Stimulated activated naive CD8-positive, alpha-beta T cell treated with anti-CD3 and anti-CD28 coated beads, Interleukin-15, amount 100 ng/mL, for 72 hours (primary cell): ENCODE measurements at regions not wholly inside any gene's neighbourhood (a gene's known extent, or its start where the extent isn't known, plus 50 kb on each side); places are given as distances from the start of the nearest gene placed in this dataset.
"Not testable (repeated sequence)": the region's sequence is repeated elsewhere in the genome, so short reads cannot be mapped to it uniquely, and the experiment has no call there.

Experiments
- ATAC-seq: fragments of 150-1000 bp; cut with Tn5 transposase; 2 replicates; pipeline ENCODE4 v1.10.0; 2021; ENCODE audit warnings: mild to moderate bottlenecking, moderate library complexity
- DNase-seq, 2 donors: peaks; one replicate each; pipeline ENCODE4 v3.0.0; 2021 to 2022
- H3K27ac Mint-ChIP-seq, 2 donors: one replicate each; pipeline ENCODE4 v1.8.0; 2022; ENCODE audit warnings: mild to moderate bottlenecking in 2 of 2, mixed read lengths in 2 of 2, moderate library complexity in 2 of 2
- H3K27me3 Mint-ChIP-seq: one replicate; pipeline ENCODE4 v1.8.0; 2022; ENCODE audit warnings: mixed read lengths
- H3K4me1 Mint-ChIP-seq: one replicate; pipeline ENCODE4 v1.8.0; 2022; ENCODE audit warnings: mild to moderate bottlenecking, mixed read lengths
- H3K4me3 Mint-ChIP-seq, 2 donors: one replicate each; pipeline ENCODE4 v1.8.0; 2022; ENCODE audit warnings: mild to moderate bottlenecking in 2 of 2, mixed read lengths in 2 of 2, moderate library complexity in 1 of 2
- H3K9me3 Mint-ChIP-seq, 2 donors: one replicate each; pipeline ENCODE4 v1.8.0; 2022; ENCODE audit warnings: mixed read lengths in 2 of 2

DNA sequence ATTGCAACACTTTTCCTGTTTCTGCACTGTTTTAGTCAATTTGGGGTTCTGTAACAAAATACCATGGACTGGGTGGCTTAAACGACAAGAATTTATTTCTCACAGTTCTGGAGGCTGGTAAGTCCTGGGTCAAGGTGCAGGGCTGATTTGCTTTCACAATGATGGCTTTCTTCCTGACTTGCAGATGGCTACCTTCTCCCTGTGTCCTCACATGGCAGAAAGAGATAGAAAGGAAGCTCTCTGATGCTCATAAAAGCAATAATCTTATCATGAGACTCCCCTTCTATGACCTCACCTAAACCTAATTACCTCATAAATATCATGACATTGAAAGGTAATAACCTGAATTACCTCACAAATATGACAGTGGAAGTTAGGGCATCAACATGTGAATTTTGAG, 511.5 kb upstream of the CITED2 start:
- no peak overlapping the region for H3K4me3 Mint-ChIP-seq
- H3K4me1 Mint-ChIP-seq: no peaks in the 10 kb centered on the region
- no peaks in the 10 kb centered on the region for H3K9me3 Mint-ChIP-seq
- no peak for DNase-seq
- no peak for ATAC-seq
- H3K27ac Mint-ChIP-seq: no peak overlapping the region
- H3K27me3 Mint-ChIP-seq: no peaks in the 10 kb centered on the region

DNA sequence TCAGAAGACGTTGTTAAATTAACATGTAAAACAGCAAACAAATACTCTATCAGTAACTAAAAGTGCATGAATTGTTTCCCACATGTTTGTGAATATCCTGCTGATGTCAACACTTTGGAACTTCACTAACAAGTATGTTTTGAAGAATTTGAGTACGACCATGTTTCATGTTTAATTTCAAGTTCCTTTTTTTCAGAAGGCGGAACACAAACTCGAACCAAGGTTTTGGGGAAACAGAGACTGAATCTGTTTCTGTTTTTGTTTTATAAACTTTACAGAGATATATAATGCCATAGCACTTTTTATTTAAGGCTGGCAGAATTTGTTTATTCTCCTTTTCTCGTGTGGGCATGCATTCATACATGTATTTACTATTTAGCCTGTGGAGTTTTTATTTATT, 509.3 kb upstream of the CITED2 start:
- DNase-seq (no peak), ATAC-seq (no peak)
- Mint-ChIP-seq H3K27me3 (no peaks in the 10 kb centered on the region), H3K4me1 (no peaks in the 10 kb centered on the region), H3K27ac (peak overlapping the region in 1 of 2 donors; percentile 40), H3K4me3 (no peak overlapping the region), H3K9me3 (no peaks in the 10 kb centered on the region)

DNA sequence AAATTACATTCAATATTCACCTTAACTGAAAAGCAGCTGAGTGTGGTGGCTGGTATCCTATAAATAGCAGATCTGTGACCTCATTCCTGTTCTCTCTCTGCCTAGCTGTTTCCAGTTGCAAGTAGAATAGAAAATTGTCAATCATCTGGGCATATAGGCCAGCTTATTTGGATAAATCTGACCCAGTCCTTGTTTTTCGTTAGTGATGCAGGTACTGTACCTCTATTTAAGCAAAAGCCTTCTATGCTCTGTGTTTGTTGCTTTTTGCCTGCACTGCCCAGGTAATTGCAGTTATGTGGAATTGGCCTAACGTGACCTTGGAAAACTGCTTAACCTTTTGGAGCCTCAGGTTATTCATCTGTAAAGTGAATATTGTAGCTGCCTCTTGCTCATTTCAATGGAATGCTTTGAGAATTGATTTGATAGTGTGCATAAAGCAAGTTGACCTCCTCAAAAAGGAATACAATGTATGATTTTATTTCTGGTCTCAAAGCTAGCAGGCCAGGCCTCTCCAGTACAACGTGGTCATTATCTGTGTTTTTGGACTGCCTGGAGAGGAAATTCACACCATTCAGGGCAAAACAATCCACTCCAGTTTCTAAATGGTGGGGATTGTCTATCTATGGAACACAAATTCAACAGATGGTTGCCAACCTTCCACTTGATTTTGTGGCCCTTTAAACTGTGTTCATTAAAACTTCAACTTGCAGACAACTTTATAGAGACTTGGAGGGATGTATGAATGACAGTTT, 508.7 kb upstream of the CITED2 start:
- Mint-ChIP-seq H3K27ac (no peak overlapping the region), H3K4me3 (no peak overlapping the region)
- ATAC-seq: no peak

DNA sequence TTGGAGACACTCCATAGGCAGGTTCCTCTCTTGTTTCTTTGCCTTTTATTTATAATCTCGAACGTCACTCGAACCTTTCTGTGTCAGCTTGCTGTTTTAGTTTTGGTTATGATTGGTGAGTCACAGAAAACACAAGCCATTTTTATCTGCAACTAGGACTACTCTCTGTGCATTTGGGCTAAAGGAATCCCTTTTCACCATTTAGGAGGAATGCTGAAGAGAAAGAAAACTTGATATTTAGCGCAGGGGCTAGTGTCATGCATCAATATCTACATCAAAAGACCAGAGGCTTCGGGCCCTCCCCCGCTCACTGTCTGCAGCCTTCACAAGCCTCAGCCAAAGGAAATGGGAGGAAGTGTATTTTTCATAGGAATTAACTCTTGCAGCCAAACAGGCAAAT, 507.8 kb upstream of the CITED2 start:
- no peaks in the 10 kb centered on the region for H3K9me3 Mint-ChIP-seq
- H3K27me3 Mint-ChIP-seq: no peaks in the 10 kb centered on the region
- no peak overlapping the region for H3K27ac Mint-ChIP-seq
- no peaks in the 10 kb centered on the region for H3K4me1 Mint-ChIP-seq
- no peak overlapping the region for H3K4me3 Mint-ChIP-seq
- ATAC-seq (no peak), DNase-seq (no peak)

More for the DNA sequence above, 508.7 kb upstream of the CITED2 start:
- Mint-ChIP-seq H3K4me1 (no peaks in the 10 kb centered on the region), H3K9me3 (no peaks in the 10 kb centered on the region), H3K27me3 (no peaks in the 10 kb centered on the region)
- no peak for DNase-seq

DNA sequence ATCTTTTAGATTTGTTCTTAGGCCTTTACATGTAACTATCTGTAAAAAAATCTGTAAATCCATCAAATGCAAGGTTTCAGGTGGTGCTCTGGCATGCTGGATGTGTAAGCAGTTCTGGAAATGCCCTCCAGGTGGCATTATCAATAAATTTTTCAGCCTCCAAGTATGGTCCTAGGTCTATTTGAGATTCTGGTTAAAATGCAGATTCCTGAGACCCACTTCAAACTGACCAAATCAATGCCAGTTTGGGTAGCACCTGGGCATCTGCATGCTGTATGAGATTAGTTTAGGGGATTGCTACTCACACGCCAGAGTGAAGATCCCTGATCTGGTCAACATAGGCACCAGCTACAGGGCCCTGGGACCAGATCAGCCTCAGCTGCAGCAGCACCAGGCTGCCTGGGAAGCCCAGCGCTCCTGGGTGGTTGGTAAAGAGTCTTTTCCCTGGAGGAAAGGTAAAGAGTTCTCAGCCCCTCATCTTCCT, 507.3 kb upstream of the CITED2 start:
- no peaks in the 10 kb centered on the region for H3K4me1 Mint-ChIP-seq
- ATAC-seq: peak; percentile 67
- H3K9me3 Mint-ChIP-seq: no peaks in the 10 kb centered on the region
- peak; percentile 10 to 13 for DNase-seq
- no peak overlapping the region for H3K27ac Mint-ChIP-seq
- no peaks in the 10 kb centered on the region for H3K27me3 Mint-ChIP-seq
- no peak overlapping the region for H3K4me3 Mint-ChIP-seq

DNA sequence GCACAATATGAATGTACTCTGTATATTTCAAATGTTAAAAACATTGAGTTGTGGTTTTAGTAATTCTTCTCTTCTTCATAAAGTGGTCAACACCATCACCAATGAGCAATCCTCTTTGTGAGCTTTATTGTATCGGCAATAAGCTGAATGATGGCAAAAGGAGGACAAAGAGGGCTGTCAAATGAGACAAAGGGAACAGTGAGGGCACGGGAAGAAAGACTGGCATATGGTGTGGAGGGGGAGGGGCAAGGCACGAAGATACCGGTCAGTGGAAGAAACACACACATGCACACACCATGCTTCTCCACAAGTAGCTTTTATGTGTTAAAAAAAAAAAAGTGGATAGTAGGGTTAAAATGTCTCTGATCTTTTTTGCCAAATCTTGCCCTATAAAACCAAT, 506.8 kb upstream of the CITED2 start:
- no peak overlapping the region for H3K27ac Mint-ChIP-seq
- no peak for DNase-seq
- no peak for ATAC-seq
- no peaks in the 10 kb centered on the region for H3K27me3 Mint-ChIP-seq
- no peaks in the 10 kb centered on the region for H3K9me3 Mint-ChIP-seq
- no peak overlapping the region for H3K4me3 Mint-ChIP-seq
- H3K4me1 Mint-ChIP-seq: no peaks in the 10 kb centered on the region

DNA sequence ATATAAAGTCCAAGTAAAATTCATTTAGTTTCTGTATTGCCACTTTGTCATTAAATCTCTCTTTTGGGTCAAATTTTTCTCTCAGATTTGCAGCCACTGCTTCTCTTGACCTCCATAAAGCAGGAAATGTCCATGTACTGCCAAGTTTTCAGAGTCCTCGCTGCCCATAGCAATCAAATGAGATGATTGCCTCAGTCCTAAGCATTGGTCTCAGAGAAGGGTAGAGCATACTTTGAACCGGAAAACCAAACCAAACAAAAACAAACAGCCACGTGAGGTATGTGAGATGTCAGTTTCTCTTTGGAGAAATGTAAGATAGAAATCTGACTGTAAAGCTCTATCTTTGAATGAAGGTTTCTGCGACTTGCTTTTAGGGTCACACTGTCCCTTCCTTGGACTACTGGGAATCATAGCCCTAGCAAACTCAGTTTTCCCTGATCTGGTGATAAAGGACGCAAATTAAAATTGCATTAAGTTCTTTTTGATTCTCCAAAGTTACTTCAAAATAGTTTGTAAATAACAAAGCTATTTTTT, 505.4 kb upstream of the CITED2 start:
- Mint-ChIP-seq H3K4me3 (no peak overlapping the region), H3K9me3 (no peaks in the 10 kb centered on the region), H3K27me3 (no peaks in the 10 kb centered on the region), H3K27ac (no peak overlapping the region), H3K4me1 (no peaks in the 10 kb centered on the region)
- DNase-seq: no peak
- no peak for ATAC-seq

DNA sequence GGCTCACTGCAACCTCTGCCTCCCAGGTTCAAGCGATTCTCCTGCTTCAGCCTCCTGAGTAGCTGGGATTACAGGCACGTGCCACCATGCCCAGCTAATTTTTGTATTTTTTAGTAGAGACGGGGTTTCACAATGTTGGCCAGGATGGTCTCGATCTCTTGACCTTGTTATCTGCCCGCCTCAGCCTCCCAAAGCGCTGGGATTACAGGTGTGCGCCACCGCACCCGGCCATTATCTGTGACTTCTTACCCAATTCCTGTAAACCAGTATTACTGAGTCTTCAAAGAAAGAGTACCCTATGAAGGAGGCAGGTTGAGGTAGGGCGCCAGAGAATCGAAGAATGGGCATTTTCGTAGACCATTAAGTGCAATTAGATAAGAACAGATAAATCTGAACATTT, 504.8 kb upstream of the CITED2 start:
- not testable (repeated sequence) for H3K9me3 Mint-ChIP-seq, H3K4me1 Mint-ChIP-seq, DNase-seq, H3K4me3 Mint-ChIP-seq, H3K27me3 Mint-ChIP-seq, H3K27ac Mint-ChIP-seq, ATAC-seq

DNA sequence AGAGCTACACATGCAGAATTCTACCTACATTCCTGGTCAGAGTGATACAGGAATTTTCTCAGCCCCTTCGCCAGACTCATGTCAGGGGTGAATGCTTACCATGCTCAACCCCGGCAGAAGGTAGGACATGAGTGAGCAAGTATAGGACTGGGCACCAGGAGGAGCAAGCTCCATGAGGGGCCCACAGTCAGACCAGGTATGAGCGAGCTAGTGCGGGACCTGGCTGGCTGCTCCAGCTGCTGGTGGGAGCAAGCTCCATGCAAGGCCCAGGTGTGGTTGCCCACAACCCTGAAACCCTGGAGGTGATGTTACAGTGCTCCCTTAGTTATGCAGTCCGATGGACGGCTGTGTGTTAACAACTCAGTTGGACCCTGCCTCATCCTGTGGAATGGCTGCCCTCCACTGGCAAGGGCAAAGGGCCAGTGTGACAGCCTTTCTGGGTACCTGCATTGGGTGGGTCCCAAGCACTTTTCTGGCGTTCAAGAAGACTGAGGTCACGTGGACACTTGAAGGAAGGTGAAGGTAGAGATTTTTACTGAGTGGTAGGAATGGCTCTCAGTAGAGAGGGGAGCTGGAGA, 503.5 kb upstream of the CITED2 start:
- Mint-ChIP-seq H3K27ac (no peak overlapping the region), H3K9me3 (no peaks in the 10 kb centered on the region), H3K4me1 (no peaks in the 10 kb centered on the region), H3K27me3 (no peaks in the 10 kb centered on the region), H3K4me3 (no peak overlapping the region)
- DNase-seq: no peak
- ATAC-seq: peak; percentile 28

DNA sequence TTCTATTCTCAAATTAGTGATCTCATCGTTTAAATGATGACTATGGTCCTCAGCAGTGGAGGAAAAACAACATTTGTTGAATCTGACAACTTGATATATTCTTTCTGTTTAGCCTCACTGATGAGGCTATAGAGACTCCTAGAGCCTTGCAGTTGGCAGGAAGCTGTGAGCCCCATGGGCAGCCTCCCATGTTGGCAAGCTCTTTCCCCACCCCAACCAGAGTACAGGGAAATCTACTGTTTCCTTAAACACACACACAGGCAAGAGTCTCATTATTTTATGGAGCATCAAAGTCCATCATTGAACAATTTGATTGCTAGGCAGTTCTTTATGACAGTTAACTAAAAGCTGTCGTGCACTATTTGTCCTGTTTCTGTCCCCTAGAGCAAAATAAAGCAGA, 498.2 kb upstream of the CITED2 start:
- no peak for ATAC-seq
- Mint-ChIP-seq H3K4me1 (no peaks in the 10 kb centered on the region), H3K27me3 (peaks cover 9% of the 10 kb centered on the region), H3K9me3 (no peaks in the 10 kb centered on the region), H3K27ac (no peak overlapping the region), H3K4me3 (no peak overlapping the region)
- DNase-seq: no peak

DNA sequence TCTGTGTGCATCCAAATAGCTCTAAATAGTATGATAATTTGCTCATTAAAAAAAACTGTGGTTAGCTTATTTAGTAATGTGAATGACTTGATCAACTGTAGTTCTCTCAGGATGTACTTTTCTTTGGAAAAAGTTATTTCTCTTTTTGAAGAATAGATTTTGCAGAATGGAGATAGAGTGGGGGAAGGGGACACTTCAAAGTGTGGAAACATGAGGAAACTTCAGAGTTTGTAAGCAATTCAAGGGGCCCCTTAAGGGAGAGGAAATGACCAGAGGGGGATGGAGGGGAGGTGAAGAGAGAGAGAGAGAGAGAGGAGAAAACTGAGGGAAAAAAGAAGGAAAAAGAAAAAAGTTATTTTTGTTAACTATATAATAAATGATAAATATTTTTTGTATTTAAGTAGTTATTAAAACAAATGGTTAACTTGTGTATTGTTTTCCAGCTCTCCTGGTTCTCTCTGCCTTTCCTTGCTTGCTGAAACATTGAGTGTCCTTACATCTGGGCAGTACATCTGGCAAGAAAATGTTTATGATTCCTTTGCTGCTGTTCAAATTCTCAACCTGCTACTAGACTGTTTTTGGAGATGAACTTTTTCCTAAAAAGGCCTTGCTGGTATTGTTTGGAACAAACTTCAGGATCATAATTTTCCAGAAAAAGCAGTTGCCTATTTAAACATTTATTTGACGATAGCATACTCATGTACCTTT, 497.5 kb upstream of the CITED2 start:
- no peak overlapping the region for H3K4me3 Mint-ChIP-seq
- no peak overlapping the region for H3K27ac Mint-ChIP-seq
- no peaks in the 10 kb centered on the region for H3K9me3 Mint-ChIP-seq
- DNase-seq (no peak), ATAC-seq (no peak)
- no peaks in the 10 kb centered on the region for H3K4me1 Mint-ChIP-seq
- H3K27me3 Mint-ChIP-seq: peaks cover 9% of the 10 kb centered on the region

DNA sequence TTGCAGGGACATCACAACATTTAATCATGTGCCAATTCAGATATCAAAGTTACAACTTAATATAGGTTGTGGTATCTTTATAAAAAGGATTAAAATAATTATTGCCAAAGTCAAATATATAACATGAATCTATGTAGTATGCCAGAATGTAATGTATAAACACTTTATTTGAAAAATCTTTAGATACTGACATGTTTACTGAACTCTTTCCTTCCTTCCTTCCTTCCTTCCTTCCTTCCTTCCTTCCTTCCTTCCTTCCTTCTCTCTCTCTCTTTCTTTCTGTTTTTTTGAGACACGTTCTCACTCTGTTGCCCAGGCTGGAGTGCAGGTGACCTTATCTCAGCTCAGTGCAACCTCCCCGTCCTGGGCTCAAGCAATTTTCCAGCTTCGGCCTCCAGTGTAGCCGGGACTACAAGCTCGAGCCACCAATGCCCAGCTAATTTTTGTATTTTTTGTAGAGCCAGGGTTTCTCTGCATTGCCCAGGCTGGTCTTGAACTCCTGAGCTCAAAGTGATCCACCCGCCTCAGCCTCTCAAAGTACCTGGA, 496.8 kb upstream of the CITED2 start:
- H3K27ac Mint-ChIP-seq: peak overlapping the region in 1 of 2 donors; percentile 89
- H3K9me3 Mint-ChIP-seq: no peaks in the 10 kb centered on the region
- no peaks in the 10 kb centered on the region for H3K4me1 Mint-ChIP-seq
- no peak for DNase-seq
- peaks cover 9% of the 10 kb centered on the region for H3K27me3 Mint-ChIP-seq
- ATAC-seq: no peak
- no peak overlapping the region for H3K4me3 Mint-ChIP-seq

DNA sequence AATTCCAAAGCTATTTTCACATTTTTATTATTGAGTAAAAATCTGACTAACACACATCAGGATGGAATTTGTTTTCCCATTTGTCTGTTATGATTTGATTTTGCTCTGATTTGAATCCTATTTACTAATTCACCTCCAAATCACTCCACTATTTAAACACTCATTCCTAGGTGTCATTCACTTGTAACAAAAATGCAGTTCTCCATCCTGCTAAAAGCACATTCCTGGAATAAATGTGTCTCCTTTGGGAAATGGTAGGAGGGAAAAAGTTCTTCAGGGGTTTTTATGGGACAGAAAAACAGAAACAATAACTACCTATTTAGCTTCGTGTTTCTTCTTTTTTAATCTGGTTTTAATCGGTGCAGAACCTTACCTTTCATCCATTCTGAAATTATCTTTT, 494.1 kb upstream of the CITED2 start:
- Mint-ChIP-seq H3K4me1 (no peaks in the 10 kb centered on the region), H3K27me3 (peaks cover 9% of the 10 kb centered on the region), H3K4me3 (no peak overlapping the region), H3K9me3 (no peaks in the 10 kb centered on the region), H3K27ac (no peak overlapping the region)
- no peak for ATAC-seq
- DNase-seq: no peak

DNA sequence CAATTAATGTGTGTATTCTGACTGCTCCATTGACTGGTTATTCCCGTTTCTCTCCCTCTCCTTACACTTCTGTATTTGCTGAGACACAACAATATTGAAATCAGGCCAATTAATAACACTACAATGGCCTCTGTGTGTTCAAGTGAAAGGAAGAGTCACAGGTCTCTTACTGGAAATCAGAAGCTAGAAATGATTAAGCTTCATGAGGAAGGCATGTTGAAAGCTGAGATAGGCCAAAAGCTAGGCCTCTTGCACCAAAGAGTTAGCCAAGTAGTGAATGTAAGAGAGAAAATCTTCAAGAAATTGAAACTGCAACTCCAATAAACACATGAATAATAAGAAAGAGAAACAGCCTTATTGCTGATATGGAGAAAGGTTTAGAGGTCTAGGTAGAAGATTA, 489.5 kb upstream of the CITED2 start:
- no peaks in the 10 kb centered on the region for H3K4me1 Mint-ChIP-seq
- H3K27ac Mint-ChIP-seq: no peak overlapping the region
- H3K27me3 Mint-ChIP-seq: no peaks in the 10 kb centered on the region
- DNase-seq (no peak), ATAC-seq (no peak)
- H3K4me3 Mint-ChIP-seq: no peak overlapping the region
- no peaks in the 10 kb centered on the region for H3K9me3 Mint-ChIP-seq

DNA sequence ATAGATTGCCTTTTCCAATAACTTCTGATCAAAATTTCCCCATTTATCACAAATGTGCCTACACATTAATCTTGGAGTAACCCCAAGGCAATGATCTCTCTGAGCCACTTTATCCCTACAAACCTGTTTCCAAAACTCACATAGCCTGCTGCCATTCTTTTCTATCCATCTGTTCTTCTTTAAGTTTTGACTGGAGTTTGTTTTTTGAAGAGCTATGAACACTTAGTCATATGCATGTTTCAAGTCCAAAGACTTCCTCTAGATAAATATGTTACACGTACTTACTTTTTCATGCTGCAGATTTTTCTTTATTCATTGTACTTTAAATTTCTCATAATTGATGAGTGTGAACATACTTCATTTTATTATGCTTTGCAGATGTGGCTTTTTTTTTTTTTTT, 488.9 kb upstream of the CITED2 start:
- no peaks in the 10 kb centered on the region for H3K27me3 Mint-ChIP-seq
- no peak overlapping the region for H3K4me3 Mint-ChIP-seq
- DNase-seq (no peak), ATAC-seq (no peak)
- no peak overlapping the region for H3K27ac Mint-ChIP-seq
- H3K9me3 Mint-ChIP-seq: no peaks in the 10 kb centered on the region
- no peaks in the 10 kb centered on the region for H3K4me1 Mint-ChIP-seq

DNA sequence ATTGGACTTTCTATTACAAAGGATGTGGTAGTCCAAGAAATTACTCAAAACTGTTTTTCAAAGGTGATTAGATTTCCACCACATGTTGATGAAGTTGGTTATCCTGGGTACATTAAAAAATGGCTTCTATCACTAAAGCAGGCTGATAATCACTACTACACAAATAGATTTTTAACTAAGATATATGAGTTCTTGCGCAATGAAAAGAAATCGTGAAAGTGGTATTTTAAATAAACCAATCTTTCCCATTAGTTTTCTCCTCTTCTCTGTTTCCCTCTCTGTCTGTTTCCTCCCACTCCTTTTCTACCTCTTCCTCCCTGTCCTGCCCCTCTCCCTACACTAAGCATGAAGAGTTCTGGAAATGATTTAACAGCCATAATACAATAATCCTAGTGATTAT, 487.9 kb upstream of the CITED2 start:
- no peaks in the 10 kb centered on the region for H3K9me3 Mint-ChIP-seq
- H3K4me1 Mint-ChIP-seq: no peaks in the 10 kb centered on the region
- DNase-seq: no peak
- no peak overlapping the region for H3K4me3 Mint-ChIP-seq
- no peak for ATAC-seq
- H3K27me3 Mint-ChIP-seq: no peaks in the 10 kb centered on the region
- no peak overlapping the region for H3K27ac Mint-ChIP-seq
